HepG2 (cell line): ENCODE measurements at regions not wholly inside any gene's neighbourhood (a gene's known extent, or its start where the extent isn't known, plus 50 kb on each side); places are given as distances from the start of the nearest gene placed in this dataset.

Source experiments
- ARID5B ChIP-seq: IDR thresholded peaks from 2 replicates; pipeline ENCODE4 v1.4.0; 2020; ENCODE audit warnings: mild to moderate bottlenecking, missing genetic modification reagents
- ATF7-NPFF ChIP-seq: sonication (generic); formaldehyde crosslinking; IDR thresholded peaks from 2 replicates; pipeline ENCODE4 v1.8.1; 2023; ENCODE audit warnings: mild to moderate bottlenecking, low read depth, missing genetic modification reagents, moderate library complexity
- ELF3 ChIP-seq: IDR thresholded peaks from 2 replicates; pipeline ENCODE4 v1.6.1; 2016; ENCODE audit warnings: missing genetic modification reagents, missing compliant biosample characterization
- HIC2 ChIP-seq: sonication (generic); formaldehyde crosslinking; IDR thresholded peaks from 2 replicates; pipeline ENCODE4 v1.9.0; 2022; ENCODE audit warnings: low read depth, missing genetic modification reagents
- NFKBIZ ChIP-seq: IDR thresholded peaks from 2 replicates; pipeline ENCODE4 v1.6.1; 2018; ENCODE audit warnings: missing genetic modification reagents, missing compliant biosample characterization
- PHB2 ChIP-seq: fragments of 450-650 bp; IDR thresholded peaks from 2 replicates; pipeline ENCODE4 v1.6.1; 2018; ENCODE audit not compliant: partially characterized antibody
- RAD51 ChIP-seq: fragments of 450-650 bp; IDR thresholded peaks from 2 replicates; pipeline ENCODE4 v1.6.1; 2016; ENCODE audit warnings: borderline replicate concordance
- STAG1 ChIP-seq: sonication (generic); formaldehyde crosslinking; IDR thresholded peaks from 2 replicates; pipeline ENCODE4 v1.4.0; 2020; ENCODE audit warnings: missing genetic modification reagents
- SYNCRIP ChIP-seq: fragments of 200-400 bp; formaldehyde crosslinking; IDR thresholded peaks from 2 replicates; pipeline ENCODE4 v1.6.1; 2018; ENCODE audit warnings: mild to moderate bottlenecking, low read depth, low read length; ENCODE audit not compliant: insufficient read depth
- TAF15 ChIP-seq: fragments of 200-400 bp; formaldehyde crosslinking; IDR thresholded peaks from one replicate; pipeline ENCODE4 v1.6.1; 2018; ENCODE audit warnings: mild to moderate bottlenecking, low read depth, low read length; ENCODE audit not compliant: poor library complexity, severe bottlenecking
- TCF7L2 ChIP-seq: IDR thresholded peaks from 2 replicates; pipeline ENCODE4 v1.6.1; 2011; ENCODE audit warnings: mild to moderate bottlenecking, low read depth, low read length, moderate library complexity
- TERF1 ChIP-seq: sonication (generic); formaldehyde crosslinking; IDR thresholded peaks from 2 replicates; pipeline ENCODE4 v1.8.0; 2022; ENCODE audit warnings: mild to moderate bottlenecking, missing genetic modification reagents, moderate library complexity
- TSC22D2 ChIP-seq: sonication (generic); formaldehyde crosslinking; IDR thresholded peaks from 2 replicates; pipeline ENCODE4 v1.5.1; 2020; ENCODE audit warnings: missing genetic modification reagents, mild to moderate bottlenecking, borderline replicate concordance
- ZBTB38 ChIP-seq: sonication (generic); formaldehyde crosslinking; IDR thresholded peaks from 2 replicates; pipeline ENCODE4 v1.5.1; 2020; ENCODE audit warnings: mild to moderate bottlenecking, missing genetic modification reagents
- ZNF224 ChIP-seq: sonication (generic); formaldehyde crosslinking; IDR thresholded peaks from 2 replicates; pipeline ENCODE4 v1.5.0; 2020; ENCODE audit warnings: mild to moderate bottlenecking, missing genetic modification reagents
- ZNF367 ChIP-seq: sonication (generic); formaldehyde crosslinking; IDR thresholded peaks from 2 replicates; pipeline ENCODE4 v1.4.0; 2020; ENCODE audit warnings: missing genetic modification reagents, borderline replicate concordance
- ZNF674 ChIP-seq: sonication (generic); formaldehyde crosslinking; IDR thresholded peaks from 2 replicates; pipeline ENCODE4 v1.5.0; 2020; ENCODE audit warnings: low read depth, mild to moderate bottlenecking, missing genetic modification reagents
- ZNF678 ChIP-seq: sonication (generic); formaldehyde crosslinking; IDR thresholded peaks from 2 replicates; pipeline ENCODE4 v1.4.0; 2020; ENCODE audit warnings: mild to moderate bottlenecking, missing genetic modification reagents
- ZSCAN12 ChIP-seq: sonication (generic); formaldehyde crosslinking; IDR thresholded peaks from 2 replicates; pipeline ENCODE4 v1.9.0; 2021; ENCODE audit warnings: mild to moderate bottlenecking, missing genetic modification reagents
- TF ChIP-seq, protein P1 (sequence below): sonication (generic); formaldehyde crosslinking; IDR thresholded peaks from 2 replicates; pipeline ENCODE4 v1.5.0; 2020; ENCODE audit warnings: missing genetic modification reagents, mild to moderate bottlenecking, borderline replicate concordance
- TF ChIP-seq, protein P2 (sequence below): IDR thresholded peaks from 2 replicates; pipeline ENCODE4 v1.6.1; 2012; ENCODE audit warnings: inconsistent platforms
- TF ChIP-seq, protein P3 (sequence below): sonication (generic); formaldehyde crosslinking; IDR thresholded peaks from 2 replicates; pipeline ENCODE4 v1.4.0; 2020; ENCODE audit warnings: missing genetic modification reagents

GRCh38 chr2:31812051-31812798 lies 198.6 kb downstream of the MEMO1 start (continued):
- TF ChIP-seq TCF7L2 (no peak), SYNCRIP (no peak), ELF3 (CRISPR knock-in tag) (peak; percentile 74), ZNF674 (CRISPR knock-in tag) (no peak), ZNF224 (CRISPR knock-in tag) (no peak), ZBTB38 (CRISPR knock-in tag) (no peak), ZNF678 (CRISPR knock-in tag) (no peak), ZNF367 (CRISPR knock-in tag) (no peak), TAF15 (no peak), ZSCAN12 (CRISPR knock-in tag) (no peak), NFKBIZ (CRISPR knock-in tag) (no peak), RAD51 (no peak), ARID5B (CRISPR knock-in tag) (peak; percentile 91), PHB2 (no peak), STAG1 (no peak; the same call in 1 of the 2 replicates), ATF7-NPFF (no peak), TSC22D2 (CRISPR knock-in tag) (0 out of 2 replicates have a peak, but pooled peaks have one; percentile 42), TERF1 (CRISPR knock-in tag) (no peak), HIC2 (CRISPR knock-in tag) (peak; percentile 51; the same call in 1 of the 2 replicates)
- TF ChIP-seq, protein P1, sequence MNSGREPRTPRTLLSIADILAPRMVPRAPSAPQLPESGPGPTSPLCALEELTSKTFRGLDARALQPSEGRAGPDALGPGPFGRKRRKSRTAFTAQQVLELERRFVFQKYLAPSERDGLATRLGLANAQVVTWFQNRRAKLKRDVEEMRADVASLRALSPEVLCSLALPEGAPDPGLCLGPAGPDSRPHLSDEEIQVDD = no peak
- TF ChIP-seq, protein P2, sequence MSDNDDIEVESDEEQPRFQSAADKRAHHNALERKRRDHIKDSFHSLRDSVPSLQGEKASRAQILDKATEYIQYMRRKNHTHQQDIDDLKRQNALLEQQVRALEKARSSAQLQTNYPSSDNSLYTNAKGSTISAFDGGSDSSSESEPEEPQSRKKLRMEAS = peak; percentile 31; the same call in 1 of the 2 replicates
- TF ChIP-seq, protein P3, sequence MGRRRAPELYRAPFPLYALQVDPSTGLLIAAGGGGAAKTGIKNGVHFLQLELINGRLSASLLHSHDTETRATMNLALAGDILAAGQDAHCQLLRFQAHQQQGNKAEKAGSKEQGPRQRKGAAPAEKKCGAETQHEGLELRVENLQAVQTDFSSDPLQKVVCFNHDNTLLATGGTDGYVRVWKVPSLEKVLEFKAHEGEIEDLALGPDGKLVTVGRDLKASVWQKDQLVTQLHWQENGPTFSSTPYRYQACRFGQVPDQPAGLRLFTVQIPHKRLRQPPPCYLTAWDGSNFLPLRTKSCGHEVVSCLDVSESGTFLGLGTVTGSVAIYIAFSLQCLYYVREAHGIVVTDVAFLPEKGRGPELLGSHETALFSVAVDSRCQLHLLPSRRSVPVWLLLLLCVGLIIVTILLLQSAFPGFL (CRISPR knock-in tag) = no peak
